Keratinocyte (primary cell): ENCODE measurements at regions not wholly inside any gene's neighbourhood (a gene's known extent, or its start where the extent isn't known, plus 50 kb on each side); places are given as distances from the start of the nearest gene placed in this dataset.

Source experiments
- DNase-seq: peaks from one replicate; pipeline ENCODE4 v3.0.0-alpha.2; 2011; ENCODE audit warnings: low read depth, missing footprints, low spot score
- FAIRE-seq: peaks from 2 replicates; lab custom pipeline; 2011; peaks lifted over from hg19 to GRCh38; lab: Jason Lieb, UNC
- H2AFZ ChIP-seq: 2 replicates; pipeline ENCODE4 v1.6.0; 2012; ENCODE audit warnings: low read length, control low read depth, inconsistent platforms; ENCODE audit not compliant: control insufficient read depth
- H3K27ac ChIP-seq: 2 replicates; pipeline ENCODE4 v1.5.1; 2011; ENCODE audit warnings: low read length; ENCODE audit not compliant: control insufficient read depth, insufficient read depth
- H3K27me3 ChIP-seq: 3 replicates; pipeline ENCODE4 v1.6.0; 2011; ENCODE audit warnings: low read length; ENCODE audit not compliant: control insufficient read depth, insufficient read depth; ENCODE audit errors: extremely low read depth
- H3K36me3 ChIP-seq, 2 experiments: 2 replicates in 1 of 2; 3 replicates in 1 of 2; pipeline ENCODE4 v1.5.1; 2011; ENCODE audit warnings: low read length in 2 of 2, mild to moderate bottlenecking in 1 of 2; ENCODE audit not compliant: control insufficient read depth in 2 of 2, insufficient read depth in 2 of 2; ENCODE audit errors: extremely low read depth in 1 of 2
- H3K4me1 ChIP-seq: 3 replicates; pipeline ENCODE4 v1.5.1; 2011; ENCODE audit warnings: low read length; ENCODE audit not compliant: control insufficient read depth, insufficient read depth; ENCODE audit errors: extremely low read depth
- H3K4me2 ChIP-seq: 3 replicates; pipeline ENCODE4 v1.6.0; 2011; ENCODE audit warnings: low read depth, low read length; ENCODE audit not compliant: control insufficient read depth, insufficient read depth; ENCODE audit errors: extremely low read depth
- H3K4me3 ChIP-seq, 3 experiments: fragments of 200-600 bp in 1 of 3; sonication (generic) in 1 of 3; 2 replicates in 2 of 3; 3 replicates in 1 of 3; pipeline ENCODE4 v1.5.1; 2011 to 2016; ENCODE audit warnings: low read length in 3 of 3, mild to moderate bottlenecking in 3 of 3, control low read depth in 2 of 3, inconsistent platforms in 1 of 3, low read depth in 1 of 3, mixed read lengths in 1 of 3, mixed run types in 1 of 3, moderate library complexity in 1 of 3; ENCODE audit not compliant: control insufficient read depth in 2 of 3, insufficient read depth in 2 of 3; ENCODE audit errors: extremely low read depth in 1 of 3
- H3K79me2 ChIP-seq: 2 replicates; pipeline ENCODE4 v1.6.0; 2012; ENCODE audit warnings: low read length; ENCODE audit not compliant: control insufficient read depth, insufficient read depth
- H3K9ac ChIP-seq: 3 replicates; pipeline ENCODE4 v1.6.0; 2011; ENCODE audit warnings: low read length; ENCODE audit not compliant: control insufficient read depth, insufficient read depth; ENCODE audit errors: extremely low read depth
- H3K9me1 ChIP-seq: 3 replicates; pipeline ENCODE4 v1.6.0; 2011; ENCODE audit warnings: low read length; ENCODE audit not compliant: control insufficient read depth, insufficient read depth; ENCODE audit errors: extremely low read depth
- H3K9me3 ChIP-seq: 2 replicates; pipeline ENCODE4 v1.5.1; 2012; ENCODE audit warnings: low read depth, low read length; ENCODE audit not compliant: control insufficient read depth
- H4K20me1 ChIP-seq: 3 replicates; pipeline ENCODE4 v1.6.0; 2011; ENCODE audit warnings: low read length; ENCODE audit not compliant: control insufficient read depth, insufficient read depth; ENCODE audit errors: extremely low read depth
- CTCF ChIP-seq, 3 experiments: IDR thresholded peaks in 1 of 3; conservative IDR thresholded peaks in 1 of 3; optimal IDR thresholded peaks in 1 of 3; 2 replicates in 2 of 3; 3 replicates in 1 of 3; pipeline versions ENCODE3 to v1.5.1; 2011; ENCODE audit warnings: low read length in 3 of 3, mild to moderate bottlenecking in 3 of 3, moderate library complexity in 2 of 3, control low read depth in 1 of 3, inconsistent platforms in 1 of 3; ENCODE audit not compliant: insufficient read depth in 2 of 3; ENCODE audit errors: extremely low read depth in 1 of 3
- EZH2 ChIP-seq: IDR thresholded peaks from one replicate; pipeline ENCODE4 v1.6.1; 2012; ENCODE audit warnings: inconsistent platforms, mild to moderate bottlenecking, low read length, moderate library complexity
- dilution Hi-C: fragments of 300-500 bp; cut with MboI; formaldehyde crosslinking; loops from one replicate; pipeline ENCODE4 v1.7.0; 2020; ENCODE audit warnings: low sequenced_read_pairs; ENCODE audit not compliant: extremely low pct_ligation_motif_present

GRCh38 chr2:226272435-226272834, 527.2 kb downstream of the IRS1 start:
- Histone ChIP-seq H3K4me2 (no peak overlapping the region), H3K36me3 (no peaks in the 10 kb centered on the region), H4K20me1 (no peaks in the 10 kb centered on the region), H3K27me3 (no peaks in the 10 kb centered on the region), H2AFZ (no peak overlapping the region), H3K9ac (no peak overlapping the region), H3K27ac (no peak overlapping the region), H3K4me1 (no peaks in the 10 kb centered on the region), H3K9me1 (no peaks in the 10 kb centered on the region), H3K9me3 (no peaks in the 10 kb centered on the region), H3K79me2 (no peaks in the 10 kb centered on the region), H3K4me3 (no peak overlapping the region)
- dilution Hi-C loops, result no loop called here
- no peak for FAIRE-seq
- TF ChIP-seq EZH2 (no peak), CTCF (optimal IDR thresholded peaks at IDR 0.05 in 1 of 3, IDR thresholded peaks at IDR 0.05 in 1 of 3, conservative IDR thresholded peaks at IDR 0.05 in 1 of 3; ENCODE audit: extremely low read depth in 1 of 3, insufficient read depth in 2 of 3, low read length in 3 of 3) (no peak)
- DNase-seq, result no peak

- Histone ChIP-seq H2AFZ (no peak overlapping the region), H3K9ac (no peak overlapping the region), H3K27ac (no peak overlapping the region), H4K20me1 (no peaks in the 10 kb centered on the region), H3K79me2 (no peaks in the 10 kb centered on the region), H3K9me1 (no peaks in the 10 kb centered on the region), H3K4me3 (no peak overlapping the region), H3K27me3 (no peaks in the 10 kb centered on the region), H3K9me3 (no peaks in the 10 kb centered on the region), H3K36me3 (no peaks in the 10 kb centered on the region), H3K4me2 (no peak overlapping the region), H3K4me1 (no peaks in the 10 kb centered on the region)
- FAIRE-seq, result no peak
- DNase-seq, result no peak
- TF ChIP-seq EZH2 (no peak), CTCF (optimal IDR thresholded peaks at IDR 0.05 in 1 of 3, IDR thresholded peaks at IDR 0.05 in 1 of 3, conservative IDR thresholded peaks at IDR 0.05 in 1 of 3; ENCODE audit: extremely low read depth in 1 of 3, insufficient read depth in 2 of 3, low read length in 3 of 3) (no peak)
- dilution Hi-C loops, result no loop called here
Observed at GRCh38 chr2:226270285-226271058, 529.1 kb downstream of the IRS1 start.
